K562 (cell line): ENCODE measurements at regions not wholly inside any gene's neighbourhood (a gene's known extent, or its start where the extent isn't known, plus 50 kb on each side); places are given as distances from the start of the nearest gene placed in this dataset.

ENCODE experiments used
- ATAC-seq: fragments of 200-7000 bp; cut with Tn5 transposase; 3 replicates; pipeline ENCODE4 v1.9.1; 2020; ENCODE audit warnings: moderate library complexity
- BruUV-seq: library from RNA; stranded (reverse); fragments of 400-500 nt; replicated peaks from 2 replicates; lab custom pipeline; 2021; lab: Mats Ljungman, UMichigan
- CTCF ChIA-PET: fragments of 300-600 bp; formaldehyde crosslinking; extraction: SDS; loops from one replicate; lab custom pipeline; 2021; ENCODE audit warnings: low intra/inter-chr PET ratio; lab: Yijun Ruan, JAX
- POLR2A ChIA-PET: fragments of 300-600, 350-650 bp; sonication (Branson Sonifier 250); formaldehyde crosslinking; extraction: SDS; loops from one replicate; lab custom pipeline; 2021; ENCODE audit warnings: antibody characterized with exemption, inconsistent platforms; lab: Yijun Ruan, JAX
- DNase-seq, 4 experiments: peaks; one replicate each; pipeline versions ENCODE4 v3.0.0 to v3.0.0-alpha.2; 2011 to 2018; ENCODE audit warnings: low spot score in 3 of 4, mixed read lengths in 3 of 4; ENCODE audit errors: extremely low read depth in 1 of 4
- FAIRE-seq: peaks from 2 replicates; lab custom pipeline; 2011; peaks lifted over from hg19 to GRCh38; lab: Jason Lieb, UNC
- H2AFZ ChIP-seq: 2 replicates; pipeline ENCODE4 v1.6.0; 2011; ENCODE audit warnings: low read depth, low read length, control low read depth, inconsistent platforms
- H3K27ac ChIP-seq: fragments of 200-600 bp; 3 replicates; pipeline ENCODE4 v1.8.0; 2011; ENCODE audit warnings: low read depth, mild to moderate bottlenecking, control low read depth, inconsistent platforms, low read length, moderate library complexity, mixed read lengths; ENCODE audit errors: extremely low read depth
- H3K27me3 ChIP-seq, 2 experiments: fragments of 300-600 bp in 1 of 2; 2 replicates in 1 of 2; 3 replicates in 1 of 2; pipeline versions ENCODE4 v1.6.0 to v1.8.0; 2011; ENCODE audit warnings: inconsistent platforms in 2 of 2, low read length in 2 of 2, mild to moderate bottlenecking in 1 of 2, mixed read lengths in 1 of 2, moderate library complexity in 1 of 2; ENCODE audit not compliant: control insufficient read depth in 2 of 2, insufficient read depth in 2 of 2
- H3K36me3 ChIP-seq: fragments of 300-600 bp; 3 replicates; pipeline ENCODE4 v1.8.0; 2011; ENCODE audit warnings: mild to moderate bottlenecking, low read length, inconsistent platforms; ENCODE audit not compliant: control insufficient read depth, insufficient read depth
- H3K4me1 ChIP-seq, 2 experiments: fragments of 200-600 bp in 1 of 2; replicated peaks in 1 of 2; 2 replicates in 1 of 2; 3 replicates in 1 of 2; pipeline versions ENCODE4 v1.5.1 to v1.8.0; 2011; ENCODE audit warnings: inconsistent platforms in 2 of 2, low read length in 2 of 2, mild to moderate bottlenecking in 1 of 2, mixed read lengths in 1 of 2, moderate library complexity in 1 of 2; ENCODE audit not compliant: control insufficient read depth in 2 of 2, insufficient read depth in 2 of 2
- H3K4me2 ChIP-seq: 2 replicates; pipeline ENCODE4 v1.6.1; 2011; ENCODE audit warnings: low read length, control low read depth, inconsistent platforms, mixed read lengths; ENCODE audit not compliant: insufficient read depth
- H3K4me3 ChIP-seq: fragments of 200-600 bp; sonication (generic), shearing (Covaris generic); 2 replicates; pipeline ENCODE4 v1.5.1; 2016; ENCODE audit warnings: control low read depth, inconsistent platforms
- H3K79me2 ChIP-seq: fragments of 200-600 bp; 3 replicates; pipeline ENCODE4 v1.8.0; 2011; ENCODE audit warnings: low read length, inconsistent platforms; ENCODE audit not compliant: control insufficient read depth, insufficient read depth
- H3K9ac ChIP-seq, 2 experiments: 2 replicates each; pipeline versions ENCODE4 v1.6.0 to v1.6.1; 2011; ENCODE audit warnings: low read depth in 2 of 2, low read length in 2 of 2, control low read depth in 1 of 2, inconsistent platforms in 1 of 2, mild to moderate bottlenecking in 1 of 2, mixed read lengths in 1 of 2; ENCODE audit not compliant: insufficient read depth in 1 of 2
- H3K9me1 ChIP-seq: one replicate; pipeline ENCODE4 v1.6.0; 2011; ENCODE audit warnings: inconsistent platforms, mild to moderate bottlenecking, low read length, moderate library complexity; ENCODE audit not compliant: control insufficient read depth, insufficient read depth
- H3K9me3 ChIP-seq: replicated peaks from 2 replicates; pipeline ENCODE4 v1.5.1; 2011; ENCODE audit warnings: low read depth, low read length, inconsistent platforms; ENCODE audit not compliant: control insufficient read depth, insufficient read depth
- H4K20me1 ChIP-seq: replicated peaks from 2 replicates; pipeline ENCODE4 v1.6.1; 2011; ENCODE audit warnings: low read length, inconsistent platforms, mixed read lengths; ENCODE audit not compliant: control insufficient read depth, insufficient read depth
- HEY1 ChIP-seq: fragments of 250-450 bp; sonication (Bioruptor Pico); IDR thresholded peaks from 2 replicates; pipeline ENCODE4 v1.5.0; 2020; ENCODE audit warnings: mild to moderate bottlenecking, moderate library complexity, borderline replicate concordance
- HMG20A ChIP-seq: fragments of 450-650 bp; formaldehyde crosslinking; conservative IDR thresholded peaks from 2 replicates; pipeline ENCODE4 v1.4.0; 2020; ENCODE audit warnings: mild to moderate bottlenecking, mixed read lengths
- PHB2 ChIP-seq: fragments of 450-650 bp; IDR thresholded peaks from 2 replicates; pipeline ENCODE4 v1.6.1; 2017; ENCODE audit warnings: low read depth
- PTTG1 ChIP-seq: fragments of 450-650 bp; IDR thresholded peaks from 2 replicates; pipeline ENCODE4 v1.6.1; 2016; ENCODE audit warnings: low read depth, mild to moderate bottlenecking, missing genetic modification characterization, missing compliant biosample characterization
- ZBTB8A ChIP-seq: fragments of 450-650 bp; IDR thresholded peaks from 2 replicates; pipeline ENCODE4 v1.6.1; 2018; ENCODE audit warnings: mild to moderate bottlenecking, moderate library complexity; ENCODE audit not compliant: partially characterized antibody
- ZNF311 ChIP-seq: fragments of 250-450 bp; sonication (Bioruptor Pico); IDR thresholded peaks from 2 replicates; pipeline ENCODE4 v1.4.0; 2020; ENCODE audit warnings: mild to moderate bottlenecking, moderate library complexity
- ZNF695 ChIP-seq: fragments of 450-650 bp; formaldehyde crosslinking; IDR thresholded peaks from 2 replicates; pipeline ENCODE4 v1.4.0; 2020; ENCODE audit warnings: mild to moderate bottlenecking, moderate library complexity
- WGBS: fragments of 100-300 bp; shearing (Covaris generic); methylation state at CpG from one replicate; pipeline ENCODE4 v1.1.6; 2016; ENCODE audit warnings: low coverage, mixed read lengths; ENCODE audit not compliant: insufficient coverage; ENCODE audit errors: missing lambda C conversion rate; 5-methylcytosine and 5-hydroxymethylcytosine counted together
- in situ Hi-C: fragments of 300-500 bp; cut with MboI; formaldehyde crosslinking; loops from 4 replicates; pipeline ENCODE4 v1.15.0; 2018; ENCODE audit warnings: inconsistent platforms, mixed read lengths
- intact Hi-C: fragments of 100-400 bp; cut with micrococcal nuclease; formaldehyde crosslinking; loops from 2 replicates; pipeline ENCODE4 v1.14.2; 2022
- TF ChIP-seq, protein P1 (sequence below), 2 experiments: fragments of 450-650 bp; IDR thresholded peaks; 2 replicates each; pipeline ENCODE4 v1.6.1; 2018; ENCODE audit warnings: mild to moderate bottlenecking in 2 of 2, low read depth in 1 of 2; ENCODE audit not compliant: partially characterized antibody in 2 of 2
- TF ChIP-seq, protein P2 (sequence below): fragments of 250-450 bp; sonication (Bioruptor Pico); IDR thresholded peaks from 2 replicates; pipeline ENCODE4 v1.5.0; 2022; ENCODE audit warnings: mild to moderate bottlenecking
- TF ChIP-seq, protein P3 (sequence below): sonication (generic); formaldehyde crosslinking; IDR thresholded peaks from 2 replicates; pipeline ENCODE4 v1.8.0; 2022; ENCODE audit warnings: missing genetic modification reagents, mild to moderate bottlenecking, borderline replicate concordance

DNA sequence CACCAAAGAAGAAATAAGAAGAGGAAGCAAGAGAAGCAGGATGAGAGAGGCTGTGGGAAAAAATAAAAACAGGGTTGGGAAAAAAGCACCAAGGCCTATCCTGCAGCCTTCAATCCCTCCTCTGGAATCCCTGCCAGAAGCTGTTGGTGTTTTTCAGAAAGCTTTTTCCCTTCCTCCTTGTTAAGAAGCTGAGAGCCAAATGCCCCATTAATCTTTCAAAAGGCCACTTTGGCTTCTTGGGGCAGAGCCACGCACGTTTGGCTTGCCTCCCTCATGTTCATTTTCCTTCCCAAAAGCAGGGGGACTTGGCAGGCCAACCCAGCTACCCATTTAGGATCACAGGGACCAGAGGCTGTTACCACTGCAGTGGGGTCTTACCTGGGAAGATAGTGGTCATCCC lies 365.3 kb downstream of the NUAK1 start:
- CTCF ChIA-PET: no interaction called here
- Histone ChIP-seq H3K9ac (no peak overlapping the region), H3K36me3 (no peaks in the 10 kb centered on the region), H3K4me2 (no peak overlapping the region), H3K27ac (no peak overlapping the region), H4K20me1 (no peaks in the 10 kb centered on the region), H3K27me3 (0 out of 5 replicates have a peak, but pooled peaks cover 0 to 2% of the 10 kb centered on the region in 2 experiments), H3K9me1 (no peaks in the 10 kb centered on the region), H3K9me3 (no peaks in the 10 kb centered on the region), H3K4me1 (no peaks in the 10 kb centered on the region), H2AFZ (no peak overlapping the region), H3K4me3 (no peak overlapping the region), H3K79me2 (no peaks in the 10 kb centered on the region)
- TF ChIP-seq, protein P1, sequence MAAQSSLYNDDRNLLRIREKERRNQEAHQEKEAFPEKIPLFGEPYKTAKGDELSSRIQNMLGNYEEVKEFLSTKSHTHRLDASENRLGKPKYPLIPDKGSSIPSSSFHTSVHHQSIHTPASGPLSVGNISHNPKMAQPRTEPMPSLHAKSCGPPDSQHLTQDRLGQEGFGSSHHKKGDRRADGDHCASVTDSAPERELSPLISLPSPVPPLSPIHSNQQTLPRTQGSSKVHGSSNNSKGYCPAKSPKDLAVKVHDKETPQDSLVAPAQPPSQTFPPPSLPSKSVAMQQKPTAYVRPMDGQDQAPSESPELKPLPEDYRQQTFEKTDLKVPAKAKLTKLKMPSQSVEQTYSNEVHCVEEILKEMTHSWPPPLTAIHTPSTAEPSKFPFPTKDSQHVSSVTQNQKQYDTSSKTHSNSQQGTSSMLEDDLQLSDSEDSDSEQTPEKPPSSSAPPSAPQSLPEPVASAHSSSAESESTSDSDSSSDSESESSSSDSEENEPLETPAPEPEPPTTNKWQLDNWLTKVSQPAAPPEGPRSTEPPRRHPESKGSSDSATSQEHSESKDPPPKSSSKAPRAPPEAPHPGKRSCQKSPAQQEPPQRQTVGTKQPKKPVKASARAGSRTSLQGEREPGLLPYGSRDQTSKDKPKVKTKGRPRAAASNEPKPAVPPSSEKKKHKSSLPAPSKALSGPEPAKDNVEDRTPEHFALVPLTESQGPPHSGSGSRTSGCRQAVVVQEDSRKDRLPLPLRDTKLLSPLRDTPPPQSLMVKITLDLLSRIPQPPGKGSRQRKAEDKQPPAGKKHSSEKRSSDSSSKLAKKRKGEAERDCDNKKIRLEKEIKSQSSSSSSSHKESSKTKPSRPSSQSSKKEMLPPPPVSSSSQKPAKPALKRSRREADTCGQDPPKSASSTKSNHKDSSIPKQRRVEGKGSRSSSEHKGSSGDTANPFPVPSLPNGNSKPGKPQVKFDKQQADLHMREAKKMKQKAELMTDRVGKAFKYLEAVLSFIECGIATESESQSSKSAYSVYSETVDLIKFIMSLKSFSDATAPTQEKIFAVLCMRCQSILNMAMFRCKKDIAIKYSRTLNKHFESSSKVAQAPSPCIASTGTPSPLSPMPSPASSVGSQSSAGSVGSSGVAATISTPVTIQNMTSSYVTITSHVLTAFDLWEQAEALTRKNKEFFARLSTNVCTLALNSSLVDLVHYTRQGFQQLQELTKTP (IDR thresholded peaks at IDR 0.05; ENCODE audit: low read depth in 1 of 2, partially characterized antibody in 2 of 2): no peak
- TF ChIP-seq, protein P2, sequence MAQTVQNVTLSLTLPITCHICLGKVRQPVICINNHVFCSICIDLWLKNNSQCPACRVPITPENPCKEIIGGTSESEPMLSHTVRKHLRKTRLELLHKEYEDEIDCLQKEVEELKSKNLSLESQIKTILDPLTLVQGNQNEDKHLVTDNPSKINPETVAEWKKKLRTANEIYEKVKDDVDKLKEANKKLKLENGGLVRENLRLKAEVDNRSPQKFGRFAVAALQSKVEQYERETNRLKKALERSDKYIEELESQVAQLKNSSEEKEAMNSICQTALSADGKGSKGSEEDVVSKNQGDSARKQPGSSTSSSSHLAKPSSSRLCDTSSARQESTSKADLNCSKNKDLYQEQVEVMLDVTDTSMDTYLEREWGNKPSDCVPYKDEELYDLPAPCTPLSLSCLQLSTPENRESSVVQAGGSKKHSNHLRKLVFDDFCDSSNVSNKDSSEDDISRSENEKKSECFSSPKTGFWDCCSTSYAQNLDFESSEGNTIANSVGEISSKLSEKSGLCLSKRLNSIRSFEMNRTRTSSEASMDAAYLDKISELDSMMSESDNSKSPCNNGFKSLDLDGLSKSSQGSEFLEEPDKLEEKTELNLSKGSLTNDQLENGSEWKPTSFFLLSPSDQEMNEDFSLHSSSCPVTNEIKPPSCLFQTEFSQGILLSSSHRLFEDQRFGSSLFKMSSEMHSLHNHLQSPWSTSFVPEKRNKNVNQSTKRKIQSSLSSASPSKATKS (CRISPR knock-in tag): no peak
- no peak for TF ChIP-seq PTTG1 (tag)
- no peak for TF ChIP-seq ZNF311 (CRISPR knock-in tag)
- TF ChIP-seq ZBTB8A: no peak
- no peak for TF ChIP-seq HEY1
- TF ChIP-seq, protein P3, sequence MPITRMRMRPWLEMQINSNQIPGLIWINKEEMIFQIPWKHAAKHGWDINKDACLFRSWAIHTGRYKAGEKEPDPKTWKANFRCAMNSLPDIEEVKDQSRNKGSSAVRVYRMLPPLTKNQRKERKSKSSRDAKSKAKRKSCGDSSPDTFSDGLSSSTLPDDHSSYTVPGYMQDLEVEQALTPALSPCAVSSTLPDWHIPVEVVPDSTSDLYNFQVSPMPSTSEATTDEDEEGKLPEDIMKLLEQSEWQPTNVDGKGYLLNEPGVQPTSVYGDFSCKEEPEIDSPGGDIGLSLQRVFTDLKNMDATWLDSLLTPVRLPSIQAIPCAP (CRISPR knock-in tag): no peak
- TF ChIP-seq HMG20A (CRISPR knock-in tag): no peak
- no peak for TF ChIP-seq PHB2
- TF ChIP-seq ZNF695: no peak
- intact Hi-C loops (no loop called here), in situ Hi-C loops (no loop called here)
- no peak for DNase-seq
- no TSS peak for BruUV-seq
- no peak for ATAC-seq
- POLR2A ChIA-PET: interaction anchor here (1.4 kb wide), 1 partner anchor 10 kb away, joined by 4 read pairs; no protein-coding TSS in a partner anchor
- no peak for FAIRE-seq
- WGBS: 0% methylated on average over 1 of the region's 2 CpGs
